Occipital lobe (tissue), 1 donor: ENCODE measurements at regions not wholly inside any gene's neighbourhood (a gene's known extent, or its start where the extent isn't known, plus 50 kb on each side); places are given as distances from the start of the nearest gene placed in this dataset.

Experiments
- DNase-seq: peaks from one replicate; lab custom pipeline; 2025; lab: John Stamatoyannopoulos, UW

DNA sequence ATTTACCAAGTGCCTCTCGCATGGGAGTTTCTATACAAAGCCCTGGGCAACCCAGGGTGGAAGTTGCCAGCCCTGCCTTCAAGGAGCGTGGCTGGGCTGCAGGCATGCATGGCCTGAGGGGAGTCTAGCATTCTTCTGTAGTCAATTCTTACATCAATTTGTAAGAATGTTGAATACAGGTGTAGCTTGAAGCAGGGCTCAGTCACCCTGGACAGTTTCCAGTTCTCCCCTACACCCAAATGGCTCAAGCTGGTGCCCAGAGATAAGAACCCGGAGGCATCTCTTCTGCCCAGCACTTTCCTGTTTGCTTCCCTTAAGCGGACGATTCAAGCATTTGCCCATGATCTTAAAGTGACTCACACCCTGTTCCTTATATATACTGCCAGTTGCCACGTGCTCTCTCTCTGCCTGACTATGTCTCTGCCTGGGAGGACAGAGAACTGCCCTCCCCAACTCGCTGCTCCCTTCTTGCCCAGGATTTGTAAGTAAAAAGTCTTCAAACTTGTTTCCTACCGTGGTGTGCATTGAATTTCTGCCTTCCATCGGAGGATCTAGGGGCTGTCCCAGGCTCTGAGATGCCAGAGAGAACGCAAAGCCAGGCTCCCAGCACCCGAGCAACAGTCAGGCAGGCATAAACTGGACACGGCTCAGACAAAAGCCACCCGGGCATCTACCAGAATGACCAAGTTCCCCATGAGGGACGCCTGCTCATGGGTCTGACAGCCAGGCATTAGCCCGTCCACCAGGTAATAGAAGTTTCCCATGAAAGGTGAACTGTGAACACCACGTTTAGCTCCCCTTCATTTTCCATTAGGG, 50.9 kb upstream of the AJAP1 start:
- DNase-seq = peak; percentile 37
